A673 (cell line): ENCODE measurements at regions not wholly inside any gene's neighbourhood (a gene's known extent, or its start where the extent isn't known, plus 50 kb on each side); places are given as distances from the start of the nearest gene placed in this dataset.

Experiments
- BruUV-seq: library from RNA; stranded (reverse); fragments of 400-500 nt; replicated peaks from 2 replicates; lab custom pipeline; 2021; lab: Mats Ljungman, UMichigan
- CTCF ChIA-PET: fragments of 300-600 bp; sonication (Branson Sonifier 250); formaldehyde crosslinking; loops from one replicate; lab custom pipeline; 2022; ENCODE audit warnings: antibody characterized with exemption; lab: Charles Lee
- POLR2A ChIA-PET: fragments of 300-600 bp; sonication (Branson Sonifier 250); formaldehyde crosslinking; loops from one replicate; lab custom pipeline; 2022; ENCODE audit warnings: antibody characterized with exemption; ENCODE audit not compliant: low non-redundant PET; lab: Charles Lee
- DNase-seq: peaks from one replicate; pipeline ENCODE4 v3.0.0-alpha.2; 2015; ENCODE audit warnings: low spot score
- H3K27ac ChIP-seq: fragments of 200-600 bp; sonication (generic); 2 replicates; pipeline ENCODE4 v1.5.1; 2016; ENCODE audit warnings: mixed run types, low read depth, mild to moderate bottlenecking, mixed read lengths, antibody characterized with exemption, low read length; ENCODE audit not compliant: poor library complexity, severe bottlenecking
- H3K27me3 ChIP-seq: fragments of 200-600 bp; sonication (generic); replicated peaks from 2 replicates; pipeline ENCODE4 v1.6.1; 2017; ENCODE audit warnings: mixed run types, low read depth, mild to moderate bottlenecking, mixed read lengths, antibody characterized with exemption, low read length; ENCODE audit not compliant: insufficient read depth, poor library complexity
- H3K36me3 ChIP-seq: fragments of 200-600 bp; sonication (generic); 2 replicates; pipeline ENCODE4 v1.6.1; 2016; ENCODE audit warnings: mixed run types, mild to moderate bottlenecking, mixed read lengths, antibody characterized with exemption, low read length; ENCODE audit not compliant: insufficient read depth, poor library complexity, severe bottlenecking
- H3K4me1 ChIP-seq: fragments of 200-600 bp; sonication (generic); 2 replicates; pipeline ENCODE4 v1.6.1; 2017; ENCODE audit warnings: mixed run types, mild to moderate bottlenecking, mixed read lengths, antibody characterized with exemption, low read length; ENCODE audit not compliant: insufficient read depth, poor library complexity, severe bottlenecking
- H3K4me3 ChIP-seq: fragments of 200-600 bp; sonication (generic); 2 replicates; pipeline ENCODE4 v1.5.1; 2016; ENCODE audit warnings: low read depth, mixed run types, mild to moderate bottlenecking, mixed read lengths, low read length; ENCODE audit not compliant: poor library complexity, severe bottlenecking
- H3K9me3 ChIP-seq: fragments of 200-600 bp; sonication (generic); 2 replicates; pipeline ENCODE4 v1.6.1; 2016; ENCODE audit warnings: mixed run types, low read depth, mild to moderate bottlenecking, mixed read lengths, antibody characterized with exemption, low read length; ENCODE audit not compliant: poor library complexity, severe bottlenecking
- EZH2 ChIP-seq: fragments of 200-600 bp; sonication (generic); IDR thresholded peaks from 2 replicates; pipeline ENCODE4 v1.6.1; 2017; ENCODE audit warnings: borderline replicate concordance, low read depth, mild to moderate bottlenecking, mixed read lengths, antibody characterized with exemption, low read length; ENCODE audit not compliant: poor library complexity, severe bottlenecking
- intact Hi-C: fragments of 100-400 bp; cut with micrococcal nuclease; formaldehyde crosslinking; loops from one replicate; pipeline ENCODE4 v1.10.0; 2022; ENCODE audit not compliant: unreplicated experiment
- TF ChIP-seq, protein P1 (sequence below): fragments of 300-800, 200-600 bp; sonication (generic); conservative IDR thresholded peaks from 2 replicates; pipeline ENCODE4 v1.5.1; 2017; ENCODE audit warnings: low read depth, mild to moderate bottlenecking, antibody characterized with exemption, low read length, moderate library complexity, mixed read lengths

DNA sequence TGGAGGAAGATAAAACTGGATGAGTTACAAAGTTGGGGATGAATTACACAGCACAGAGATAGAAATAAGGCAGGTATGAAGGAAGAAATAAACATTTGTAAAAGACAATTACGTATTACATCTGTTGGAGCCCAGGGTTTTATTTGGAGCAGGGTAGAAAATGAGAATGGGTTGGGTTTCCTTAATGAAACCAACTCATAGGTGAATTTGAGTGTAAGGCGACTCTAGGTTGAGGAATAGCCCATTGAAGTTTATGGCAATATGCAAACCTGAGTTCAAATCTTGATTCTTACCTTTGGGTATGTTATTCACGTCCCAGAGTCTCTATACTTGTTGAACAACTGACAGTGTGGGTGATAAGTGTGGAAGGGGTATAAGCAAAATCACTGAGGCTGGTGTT, 422.3 kb upstream of the WWC1 start:
- no TSS peak for BruUV-seq
- CTCF ChIA-PET, result no interaction called here

DNA sequence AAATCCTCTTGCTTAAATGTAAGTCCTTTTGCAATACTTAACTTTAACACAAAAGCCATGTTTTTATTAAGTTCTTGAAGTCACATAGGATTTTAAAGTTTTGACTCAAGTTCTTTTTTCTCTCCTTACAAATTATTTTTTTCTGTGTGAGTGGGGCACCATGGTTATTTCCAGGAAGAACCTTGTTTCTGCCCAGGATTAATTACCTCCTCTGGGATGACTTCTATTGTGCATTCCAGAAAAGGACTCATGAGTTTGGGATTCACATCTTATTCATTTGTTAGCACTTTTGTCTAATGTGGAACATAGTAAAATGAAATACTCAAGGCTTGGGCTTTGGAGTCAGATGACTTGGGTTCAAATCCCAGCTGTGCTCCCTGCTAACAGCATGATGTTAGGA, 421.4 kb upstream of the WWC1 start:
- Histone ChIP-seq H3K36me3 (no peaks in the 10 kb centered on the region), H3K27me3 (no peaks in the 10 kb centered on the region), H3K27ac (no peak overlapping the region), H3K4me1 (peaks cover 28% of the 10 kb centered on the region), H3K9me3 (no peaks in the 10 kb centered on the region), H3K4me3 (no peak overlapping the region)
- ChIA-PET POLR2A (no interaction called here), CTCF (no interaction called here)
- BruUV-seq, result no TSS peak
- DNase-seq, result no peak
- TF ChIP-seq, protein P1, sequence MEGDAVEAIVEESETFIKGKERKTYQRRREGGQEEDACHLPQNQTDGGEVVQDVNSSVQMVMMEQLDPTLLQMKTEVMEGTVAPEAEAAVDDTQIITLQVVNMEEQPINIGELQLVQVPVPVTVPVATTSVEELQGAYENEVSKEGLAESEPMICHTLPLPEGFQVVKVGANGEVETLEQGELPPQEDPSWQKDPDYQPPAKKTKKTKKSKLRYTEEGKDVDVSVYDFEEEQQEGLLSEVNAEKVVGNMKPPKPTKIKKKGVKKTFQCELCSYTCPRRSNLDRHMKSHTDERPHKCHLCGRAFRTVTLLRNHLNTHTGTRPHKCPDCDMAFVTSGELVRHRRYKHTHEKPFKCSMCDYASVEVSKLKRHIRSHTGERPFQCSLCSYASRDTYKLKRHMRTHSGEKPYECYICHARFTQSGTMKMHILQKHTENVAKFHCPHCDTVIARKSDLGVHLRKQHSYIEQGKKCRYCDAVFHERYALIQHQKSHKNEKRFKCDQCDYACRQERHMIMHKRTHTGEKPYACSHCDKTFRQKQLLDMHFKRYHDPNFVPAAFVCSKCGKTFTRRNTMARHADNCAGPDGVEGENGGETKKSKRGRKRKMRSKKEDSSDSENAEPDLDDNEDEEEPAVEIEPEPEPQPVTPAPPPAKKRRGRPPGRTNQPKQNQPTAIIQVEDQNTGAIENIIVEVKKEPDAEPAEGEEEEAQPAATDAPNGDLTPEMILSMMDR, result no peak
- no peak for TF ChIP-seq EZH2
- intact Hi-C loops, result no loop called here

More for the DNA sequence above, 422.3 kb upstream of the WWC1 start:
- POLR2A ChIA-PET, result no interaction called here
- Histone ChIP-seq H3K36me3 (no peaks in the 10 kb centered on the region), H3K4me1 (peaks cover 28% of the 10 kb centered on the region), H3K9me3 (no peaks in the 10 kb centered on the region), H3K27me3 (no peaks in the 10 kb centered on the region), H3K4me3 (no peak overlapping the region), H3K27ac (no peak overlapping the region)
- TF ChIP-seq, protein P1, result no peak
- no peak for TF ChIP-seq EZH2
- no peak for DNase-seq
- intact Hi-C loops, result loop anchor here (10.0 kb wide), 1 partner anchor 64 kb away; no protein-coding TSS in a partner anchor

DNA sequence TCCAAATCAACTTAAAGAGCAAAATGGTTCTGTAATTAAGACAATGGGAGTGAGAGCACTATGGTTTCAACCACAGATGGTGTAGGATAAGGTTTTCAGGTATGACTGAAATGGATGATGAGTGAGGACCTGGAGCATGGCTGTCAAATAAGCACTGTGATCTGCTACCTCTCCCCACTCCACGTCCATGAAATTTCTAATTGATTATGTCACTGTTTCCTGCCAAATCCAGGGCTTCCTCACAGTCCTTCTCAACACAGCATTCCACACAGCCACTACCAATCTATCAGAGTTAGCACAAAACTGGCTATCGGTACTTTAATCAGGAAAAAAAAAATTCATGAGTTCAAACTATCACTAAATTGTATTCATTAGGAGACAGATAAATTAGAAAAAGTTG, 420.4 kb upstream of the WWC1 start:
- TF ChIP-seq EZH2, result no peak
- TF ChIP-seq, protein P1, result no peak
- BruUV-seq, result no TSS peak
- no peak for DNase-seq
- Histone ChIP-seq H3K4me3 (no peak overlapping the region), H3K36me3 (no peaks in the 10 kb centered on the region), H3K9me3 (no peaks in the 10 kb centered on the region), H3K27ac (no peak overlapping the region), H3K4me1 (peaks cover 28% of the 10 kb centered on the region), H3K27me3 (no peaks in the 10 kb centered on the region)
- intact Hi-C loops, result no loop called here
- POLR2A ChIA-PET, result no interaction called here
- CTCF ChIA-PET, result no interaction called here
